ENCODE measurements at regions not wholly inside any gene's neighbourhood (a gene's known extent, or its start where the extent isn't known, plus 50 kb on each side); places are given as distances from the start of the nearest gene placed in this dataset.

- Histone ChIP-seq H4K5ac (ENCODE audit: low read length) (no peak overlapping the region), H3K27me3 (ENCODE audit: insufficient read depth, low read length, poor library complexity) (no peaks in the 10 kb centered on the region), H3K18ac (ENCODE audit: low read length) (no peak overlapping the region), H3K36me3 (ENCODE audit: control insufficient read depth, insufficient read depth, low read length) (no peaks in the 10 kb centered on the region), H3K79me1 (ENCODE audit: low read length) (no peaks in the 10 kb centered on the region), H2AK5ac (ENCODE audit: low read length) (no peak overlapping the region), H3K4me3 (ENCODE audit: low read length) (no peak overlapping the region), H3K4ac (ENCODE audit: low read depth, low read length) (no peak overlapping the region), H2BK15ac (replicated peaks; ENCODE audit: low read depth) (no peak overlapping the region), H3K9ac (ENCODE audit: low read length) (no peak overlapping the region), H3K79me2 (ENCODE audit: control insufficient read depth, insufficient read depth, low read length) (no peaks in the 10 kb centered on the region), H3K56ac (ENCODE audit: low read length) (no peak overlapping the region), H3K27ac (ENCODE audit: low read depth, low read length) (no peak overlapping the region), H2BK5ac (ENCODE audit: low read length) (no peak overlapping the region), H4K8ac (ENCODE audit: low read depth, low read length) (no peak overlapping the region), H3K4me2 (ENCODE audit: low read length) (no peak overlapping the region), H3K23ac (ENCODE audit: low read length) (no peak overlapping the region), H2BK120ac (ENCODE audit: low read depth, low read length) (no peak overlapping the region), H3K4me1 (ENCODE audit: control insufficient read depth, low read depth, low read length) (peaks cover 3% of the 10 kb centered on the region)
- WGBS (ENCODE audit: extremely low coverage, insufficient coverage, low lambda C conversion rate), result no CpG with 5 or more reads among the region's 4 CpGs
- DNase-seq, result no peak
These were observed 130.9 kb downstream of the SLC16A9 start for GRCh38 chr10:59578741-59579140.

- H2BK120ac ChIP-seq (ENCODE audit: low read depth, low read length), result no peak overlapping the region
- H3K79me1 ChIP-seq (ENCODE audit: low read length), result no peaks in the 10 kb centered on the region
- no peak overlapping the region for H3K18ac ChIP-seq (ENCODE audit: low read length)
- no peaks in the 10 kb centered on the region for H3K36me3 ChIP-seq (ENCODE audit: control insufficient read depth, insufficient read depth, low read length)
- no peak overlapping the region for H4K5ac ChIP-seq (ENCODE audit: low read length)
- H3K56ac ChIP-seq (ENCODE audit: low read length), result no peak overlapping the region
- H3K27ac ChIP-seq (ENCODE audit: low read depth, low read length), result no peak overlapping the region
- no peak overlapping the region for H4K8ac ChIP-seq (ENCODE audit: low read depth, low read length)
- H3K9ac ChIP-seq (ENCODE audit: low read length), result no peak overlapping the region
- peaks cover 3% of the 10 kb centered on the region for H3K4me1 ChIP-seq (ENCODE audit: control insufficient read depth, low read depth, low read length)
- H2BK5ac ChIP-seq (ENCODE audit: low read length), result no peak overlapping the region
- DNase-seq, result no peak
- H3K27me3 ChIP-seq (ENCODE audit: insufficient read depth, low read length, poor library complexity), result no peaks in the 10 kb centered on the region
- H2AK5ac ChIP-seq (ENCODE audit: low read length), result no peak overlapping the region
- no peak overlapping the region for H3K4me2 ChIP-seq (ENCODE audit: low read length)
- no peak overlapping the region for H2BK15ac ChIP-seq (replicated peaks; ENCODE audit: low read depth)
- no peak overlapping the region for H3K4me3 ChIP-seq (ENCODE audit: low read length)
- no peak overlapping the region for H3K4ac ChIP-seq (ENCODE audit: low read depth, low read length)
- no peak overlapping the region for H3K23ac ChIP-seq (ENCODE audit: low read length)
- WGBS (ENCODE audit: extremely low coverage, insufficient coverage, low lambda C conversion rate), result no CpG with 5 or more reads among the region's 2 CpGs
- H3K79me2 ChIP-seq (ENCODE audit: control insufficient read depth, insufficient read depth, low read length), result no peaks in the 10 kb centered on the region
These were observed 131.7 kb downstream of the SLC16A9 start for GRCh38 chr10:59577984-59578383.

- peaks cover 3% of the 10 kb centered on the region for H3K4me1 ChIP-seq (ENCODE audit: control insufficient read depth, low read depth, low read length)
- H3K56ac ChIP-seq (ENCODE audit: low read length), result no peak overlapping the region
- H3K9ac ChIP-seq (ENCODE audit: low read length), result no peak overlapping the region
- H3K18ac ChIP-seq (ENCODE audit: low read length), result no peak overlapping the region
- no peak overlapping the region for H4K8ac ChIP-seq (ENCODE audit: low read depth, low read length)
- DNase-seq, result peak; percentile 73
- no peaks in the 10 kb centered on the region for H3K36me3 ChIP-seq (ENCODE audit: control insufficient read depth, insufficient read depth, low read length)
- H3K27ac ChIP-seq (ENCODE audit: low read depth, low read length), result no peak overlapping the region
- no peaks in the 10 kb centered on the region for H3K79me1 ChIP-seq (ENCODE audit: low read length)
- H2BK120ac ChIP-seq (ENCODE audit: low read depth, low read length), result no peak overlapping the region
- no peak overlapping the region for H3K4ac ChIP-seq (ENCODE audit: low read depth, low read length)
- H3K23ac ChIP-seq (ENCODE audit: low read length), result no peak overlapping the region
- H4K5ac ChIP-seq (ENCODE audit: low read length), result no peak overlapping the region
- H3K4me2 ChIP-seq (ENCODE audit: low read length), result no peak overlapping the region
- no peak overlapping the region for H3K4me3 ChIP-seq (ENCODE audit: low read length)
- no peaks in the 10 kb centered on the region for H3K79me2 ChIP-seq (ENCODE audit: control insufficient read depth, insufficient read depth, low read length)
- no peak overlapping the region for H2AK5ac ChIP-seq (ENCODE audit: low read length)
- no peak overlapping the region for H2BK5ac ChIP-seq (ENCODE audit: low read length)
- H2BK15ac ChIP-seq (replicated peaks; ENCODE audit: low read depth), result no peak overlapping the region
- H3K27me3 ChIP-seq (ENCODE audit: insufficient read depth, low read length, poor library complexity), result no peaks in the 10 kb centered on the region
These were observed 134.4 kb downstream of the SLC16A9 start for GRCh38 chr10:59575269-59575668.

GRCh38 chr10:59563531-59563930 lies 146.1 kb downstream of the SLC16A9 start:
- H2BK15ac ChIP-seq (replicated peaks; ENCODE audit: low read depth), result no peak overlapping the region
- no peak overlapping the region for H3K18ac ChIP-seq (ENCODE audit: low read length)
- no peak overlapping the region for H3K9ac ChIP-seq (ENCODE audit: low read length)
- no peaks in the 10 kb centered on the region for H3K36me3 ChIP-seq (ENCODE audit: control insufficient read depth, insufficient read depth, low read length)
- H3K79me1 ChIP-seq (ENCODE audit: low read length), result no peaks in the 10 kb centered on the region
- no CpG with 5 or more reads among the region's 1 CpG for WGBS (ENCODE audit: extremely low coverage, insufficient coverage, low lambda C conversion rate)
- no peak overlapping the region for H3K4me2 ChIP-seq (ENCODE audit: low read length)
- no peak for DNase-seq
- no peak overlapping the region for H3K23ac ChIP-seq (ENCODE audit: low read length)
- H3K27ac ChIP-seq (ENCODE audit: low read depth, low read length), result no peak overlapping the region
- H3K4ac ChIP-seq (ENCODE audit: low read depth, low read length), result no peak overlapping the region
- H3K4me1 ChIP-seq (ENCODE audit: control insufficient read depth, low read depth, low read length), result no peaks in the 10 kb centered on the region
- no peak overlapping the region for H2BK5ac ChIP-seq (ENCODE audit: low read length)
- no peaks in the 10 kb centered on the region for H3K79me2 ChIP-seq (ENCODE audit: control insufficient read depth, insufficient read depth, low read length)
- no peak overlapping the region for H3K56ac ChIP-seq (ENCODE audit: low read length)
- H4K5ac ChIP-seq (ENCODE audit: low read length), result no peak overlapping the region
- H2BK120ac ChIP-seq (ENCODE audit: low read depth, low read length), result no peak overlapping the region
- H2AK5ac ChIP-seq (ENCODE audit: low read length), result no peak overlapping the region
- no peak overlapping the region for H3K4me3 ChIP-seq (ENCODE audit: low read length)
- H3K27me3 ChIP-seq (ENCODE audit: insufficient read depth, low read length, poor library complexity), result no peaks in the 10 kb centered on the region
- H4K8ac ChIP-seq (ENCODE audit: low read depth, low read length), result no peak overlapping the region

GRCh38 chr10:59562126-59562525 lies 147.5 kb downstream of the SLC16A9 start:
- H3K23ac ChIP-seq (ENCODE audit: low read length), result no peak overlapping the region
- no peak overlapping the region for H3K27ac ChIP-seq (ENCODE audit: low read depth, low read length)
- no peak overlapping the region for H3K56ac ChIP-seq (ENCODE audit: low read length)
- H3K9ac ChIP-seq (ENCODE audit: low read length), result no peak overlapping the region
- H3K79me2 ChIP-seq (ENCODE audit: control insufficient read depth, insufficient read depth, low read length), result no peaks in the 10 kb centered on the region
- WGBS (ENCODE audit: extremely low coverage, insufficient coverage, low lambda C conversion rate), result no CpG with 5 or more reads among the region's 3 CpGs
- no peak overlapping the region for H2AK5ac ChIP-seq (ENCODE audit: low read length)
- no peak overlapping the region for H4K5ac ChIP-seq (ENCODE audit: low read length)
- H3K36me3 ChIP-seq (ENCODE audit: control insufficient read depth, insufficient read depth, low read length), result no peaks in the 10 kb centered on the region
- H3K4ac ChIP-seq (ENCODE audit: low read depth, low read length), result no peak overlapping the region
- H3K79me1 ChIP-seq (ENCODE audit: low read length), result no peaks in the 10 kb centered on the region
- no peak overlapping the region for H3K18ac ChIP-seq (ENCODE audit: low read length)
- no peak overlapping the region for H2BK5ac ChIP-seq (ENCODE audit: low read length)
- no peak overlapping the region for H3K4me3 ChIP-seq (ENCODE audit: low read length)
- no peak overlapping the region for H4K8ac ChIP-seq (ENCODE audit: low read depth, low read length)
- no peak overlapping the region for H2BK15ac ChIP-seq (replicated peaks; ENCODE audit: low read depth)
- H3K27me3 ChIP-seq (ENCODE audit: insufficient read depth, low read length, poor library complexity), result no peaks in the 10 kb centered on the region
- peaks cover 2% of the 10 kb centered on the region for H3K4me1 ChIP-seq (ENCODE audit: control insufficient read depth, low read depth, low read length)
- no peak overlapping the region for H2BK120ac ChIP-seq (ENCODE audit: low read depth, low read length)
- DNase-seq, result no peak
- H3K4me2 ChIP-seq (ENCODE audit: low read length), result no peak overlapping the region

GRCh38 chr10:59561477-59562121 lies 148.1 kb downstream of the SLC16A9 start:
- Histone ChIP-seq H2BK15ac (replicated peaks; ENCODE audit: low read depth) (no peak overlapping the region), H4K5ac (ENCODE audit: low read length) (no peak overlapping the region), H2AK5ac (ENCODE audit: low read length) (no peak overlapping the region), H3K27ac (ENCODE audit: low read depth, low read length) (no peak overlapping the region), H3K27me3 (ENCODE audit: insufficient read depth, low read length, poor library complexity) (no peaks in the 10 kb centered on the region), H3K36me3 (ENCODE audit: control insufficient read depth, insufficient read depth, low read length) (no peaks in the 10 kb centered on the region), H3K4ac (ENCODE audit: low read depth, low read length) (no peak overlapping the region), H3K4me1 (ENCODE audit: control insufficient read depth, low read depth, low read length) (peaks cover 2% of the 10 kb centered on the region), H3K56ac (ENCODE audit: low read length) (no peak overlapping the region), H3K4me3 (ENCODE audit: low read length) (no peak overlapping the region), H2BK5ac (ENCODE audit: low read length) (no peak overlapping the region), H2BK120ac (ENCODE audit: low read depth, low read length) (no peak overlapping the region), H3K79me2 (ENCODE audit: control insufficient read depth, insufficient read depth, low read length) (no peaks in the 10 kb centered on the region), H4K8ac (ENCODE audit: low read depth, low read length) (no peak overlapping the region), H3K18ac (ENCODE audit: low read length) (no peak overlapping the region), H3K23ac (ENCODE audit: low read length) (no peak overlapping the region), H3K79me1 (ENCODE audit: low read length) (no peaks in the 10 kb centered on the region), H3K4me2 (ENCODE audit: low read length) (no peak overlapping the region), H3K9ac (ENCODE audit: low read length) (no peak overlapping the region)
- no CpG with 5 or more reads among the region's 3 CpGs for WGBS (ENCODE audit: extremely low coverage, insufficient coverage, low lambda C conversion rate)
- DNase-seq, result no peak

Measured in mesendoderm (in vitro differentiated cells).